Muscle of back (tissue), 3 donors: ENCODE measurements at regions not wholly inside any gene's neighbourhood (a gene's known extent, or its start where the extent isn't known, plus 50 kb on each side); places are given as distances from the start of the nearest gene placed in this dataset.

Experiments
- DNase-seq, 3 donors: peaks; one replicate each; pipeline versions ENCODE4 v3.0.0 to v3.0.0-alpha.2; 2013

DNA sequence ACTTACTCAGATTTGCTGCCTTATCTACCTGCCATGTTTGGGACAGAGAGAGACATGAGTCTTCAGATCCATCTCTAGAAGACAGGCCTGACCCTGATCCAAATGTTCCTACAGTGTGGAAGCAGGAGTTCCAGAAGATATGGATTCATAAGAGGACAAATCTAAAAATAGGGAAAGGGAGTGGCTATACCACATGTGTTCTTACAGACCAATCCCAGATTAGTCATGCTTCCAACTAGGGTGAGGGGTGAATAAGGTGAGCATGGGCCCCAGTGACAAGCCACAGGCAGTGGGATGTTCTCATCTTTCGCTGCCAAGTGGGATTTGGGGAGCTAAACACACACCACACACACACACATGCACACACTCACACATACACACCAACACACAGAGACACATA lies 670.7 kb upstream of the CITED2 start:
- DNase-seq: no peak

DNA sequence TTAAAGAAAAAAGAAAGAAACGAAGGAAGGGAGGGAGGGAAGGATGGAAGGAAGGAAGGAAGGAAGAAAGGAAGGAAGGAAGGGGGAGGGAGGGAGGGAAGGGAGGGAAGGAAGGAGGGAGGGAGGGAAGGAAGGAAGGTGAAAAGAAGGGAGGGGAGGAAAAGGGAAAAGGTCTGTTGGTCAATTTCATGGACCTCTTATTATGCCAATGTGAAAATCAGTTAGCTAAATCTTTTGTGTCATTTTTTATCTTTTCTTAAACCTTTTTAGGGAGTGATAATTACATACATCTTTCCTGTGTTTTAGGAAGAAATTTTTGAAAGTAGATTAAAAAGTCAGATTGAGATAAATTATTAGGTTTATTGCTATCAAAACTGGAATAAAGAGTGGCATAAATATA lies 670.2 kb upstream of the CITED2 start:
- no peak for DNase-seq

DNA sequence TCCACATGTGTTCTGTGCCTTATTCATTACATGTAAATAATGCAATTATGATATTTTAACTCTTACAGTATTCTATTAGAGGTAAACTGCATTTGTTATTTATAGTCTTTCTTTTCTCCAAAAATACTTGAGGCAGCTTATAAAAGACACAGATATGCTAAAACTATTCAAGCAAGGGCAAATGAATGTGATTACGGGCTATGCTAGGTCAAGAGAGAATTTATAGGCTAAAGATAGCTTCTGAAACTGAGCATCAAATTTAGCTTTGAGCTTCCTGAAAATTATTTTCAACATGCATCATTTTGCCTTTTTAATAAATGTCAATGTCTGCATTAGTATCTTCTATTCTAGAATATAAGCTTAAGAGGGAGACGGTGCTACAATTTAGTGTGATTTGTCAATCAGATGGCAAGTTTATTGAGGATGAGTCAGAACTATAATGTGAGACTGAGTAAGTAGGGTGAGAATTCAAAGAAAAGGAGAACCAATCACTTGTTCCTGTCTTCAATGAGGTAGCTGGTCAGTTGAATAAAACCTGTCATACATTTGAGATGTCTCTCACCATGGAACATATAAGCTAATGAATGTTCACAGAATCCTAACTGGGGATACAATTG lies 669.4 kb upstream of the CITED2 start:
- no peak for DNase-seq

DNA sequence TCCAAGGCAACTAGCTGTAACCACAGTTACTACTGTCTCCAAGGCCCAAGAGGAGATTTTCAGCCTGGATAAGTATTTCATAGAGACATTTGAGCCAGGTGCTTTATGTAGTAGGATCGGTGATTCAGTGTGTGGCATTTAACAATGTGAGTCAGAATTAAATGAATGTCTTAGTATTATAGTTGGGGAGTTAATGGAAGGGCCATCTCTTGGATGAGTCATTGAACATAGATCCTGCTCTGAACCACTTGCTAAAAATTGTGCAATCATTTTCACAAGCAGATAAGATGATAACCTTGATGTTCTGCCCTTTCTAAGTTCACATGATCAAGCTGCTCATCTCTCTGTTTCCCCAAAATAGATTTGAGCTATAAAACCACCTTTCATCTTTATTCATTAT lies 668.9 kb upstream of the CITED2 start:
- DNase-seq: peak in 1 of 3 donors; percentile 89

DNA sequence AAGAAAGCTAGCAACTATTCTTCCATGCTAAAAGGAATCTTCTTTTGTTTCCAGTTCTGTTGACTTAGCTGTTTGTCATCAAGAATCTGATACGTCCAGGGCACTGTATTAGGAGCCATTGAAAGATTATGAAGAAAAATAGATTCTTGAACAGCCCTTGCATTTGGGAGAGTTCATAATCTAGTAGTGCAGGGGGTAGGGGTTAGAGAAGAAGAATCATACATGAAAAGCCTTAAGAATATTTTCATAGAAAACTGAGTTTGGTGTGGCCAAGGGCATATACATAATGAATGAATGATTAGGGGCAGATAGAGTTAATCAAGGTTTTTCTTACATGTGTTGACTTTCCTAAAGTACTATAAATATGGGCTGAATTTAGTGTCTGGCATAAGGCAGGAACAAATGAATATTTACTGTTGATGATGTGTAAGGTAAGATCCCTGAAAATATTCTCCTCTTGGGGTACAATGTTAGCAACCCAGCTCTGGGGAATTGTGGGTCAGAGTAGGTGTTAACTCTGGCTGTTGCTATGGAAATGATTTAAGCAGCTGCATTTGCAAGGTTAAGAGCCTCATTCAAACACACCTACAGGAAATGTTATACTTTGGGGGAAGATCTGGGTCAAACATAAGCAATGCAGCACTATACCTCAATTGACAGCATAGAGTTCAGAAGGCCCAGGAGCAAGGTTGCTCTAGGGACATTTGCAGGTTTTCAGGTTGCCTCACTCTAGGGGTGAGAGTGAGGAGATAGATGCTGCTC lies 667.3 kb upstream of the CITED2 start:
- DNase-seq: no peak

DNA sequence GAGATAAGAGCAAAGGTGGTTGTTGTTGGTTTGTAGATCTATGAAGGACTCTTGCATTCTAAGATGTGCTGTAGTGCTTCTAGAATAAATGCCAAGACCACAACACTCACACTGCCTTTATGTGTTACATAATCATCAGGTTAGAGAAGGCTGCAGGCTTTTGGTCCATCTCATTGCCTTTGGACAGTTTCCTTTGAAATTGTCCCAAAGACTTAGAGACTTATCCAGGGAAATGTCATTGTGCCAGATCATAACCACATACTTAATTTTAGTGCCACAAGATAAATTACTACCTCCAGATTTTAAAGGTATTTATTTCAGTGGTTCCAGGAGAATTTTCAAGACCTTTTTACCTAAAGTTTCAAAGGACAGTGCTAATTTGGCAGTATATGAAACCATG lies 666.6 kb upstream of the CITED2 start:
- DNase-seq: no peak

DNA sequence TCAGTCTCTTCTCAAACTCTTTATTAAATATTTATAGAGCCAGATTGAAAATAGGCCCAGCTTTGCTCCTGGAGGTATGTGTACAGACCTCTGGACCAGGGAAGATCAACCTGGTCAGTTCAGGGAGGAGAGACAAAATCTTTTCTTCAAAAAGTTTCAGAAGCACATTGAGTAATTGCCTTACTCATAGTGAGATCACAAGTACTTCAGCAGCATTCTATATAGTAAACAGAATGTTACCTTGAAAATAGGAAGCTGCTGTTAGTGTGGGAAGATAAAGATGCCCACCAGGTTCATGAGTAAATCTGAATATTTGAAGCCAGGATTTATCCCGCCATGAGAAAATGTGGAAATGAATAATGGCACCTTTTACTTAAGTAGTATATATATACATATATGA lies 665.9 kb upstream of the CITED2 start:
- DNase-seq: no peak

DNA sequence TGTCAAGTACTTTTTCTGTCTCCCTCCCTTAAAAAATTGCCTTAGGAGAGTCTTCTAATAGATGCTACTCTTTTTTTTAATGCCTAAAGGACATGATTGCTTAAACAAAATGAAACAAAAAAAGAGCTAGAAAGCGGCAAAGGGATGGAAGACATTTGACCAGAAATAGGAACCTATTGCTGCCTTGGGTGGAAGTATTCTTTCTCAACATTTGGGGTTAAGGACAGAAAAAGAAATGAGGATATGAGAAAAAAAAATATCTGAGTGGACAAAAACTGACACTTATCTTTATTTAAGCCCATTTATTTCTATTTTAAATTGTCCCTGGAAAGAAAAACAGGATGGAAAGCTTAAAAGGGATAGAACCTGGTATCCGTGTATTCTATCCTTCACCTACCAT lies 664.9 kb upstream of the CITED2 start:
- no peak for DNase-seq

DNA sequence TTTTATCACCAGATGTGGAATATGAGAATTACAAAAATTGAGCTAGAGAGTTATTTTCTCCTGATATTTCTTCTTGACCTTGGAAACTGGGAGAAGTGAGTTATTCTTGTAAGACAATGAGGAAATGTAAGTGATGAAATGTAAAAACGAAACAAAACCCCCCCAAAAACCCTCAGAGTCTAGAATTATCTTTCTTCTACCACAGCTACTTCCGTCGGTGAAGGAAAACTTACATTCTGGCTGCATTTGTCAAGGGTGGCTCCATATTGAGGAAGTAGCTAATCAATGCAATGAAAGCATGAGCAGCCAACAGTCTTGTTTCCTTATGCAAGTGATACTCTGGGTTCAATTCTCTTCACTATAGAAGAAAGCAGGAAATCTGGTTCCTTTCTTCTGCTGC lies 661.7 kb upstream of the CITED2 start:
- no peak for DNase-seq

DNA sequence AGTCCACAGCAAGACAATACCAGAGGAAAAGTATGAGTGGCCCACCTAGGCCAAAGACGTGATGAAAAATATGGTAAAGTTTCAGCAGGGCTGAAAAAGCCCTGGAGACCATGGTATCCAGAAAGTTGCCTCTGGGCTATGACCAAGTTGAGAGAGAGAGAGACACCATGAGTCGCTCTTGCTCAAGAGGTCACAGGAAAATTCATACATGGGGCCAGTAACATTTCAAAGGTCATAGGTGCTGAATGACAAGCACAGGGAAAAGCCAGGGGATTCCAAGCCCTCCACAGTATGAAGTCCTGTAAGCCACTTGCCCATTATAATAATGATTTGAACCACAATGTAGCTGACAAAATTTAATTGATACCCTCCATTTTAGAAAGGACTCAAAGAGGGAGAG lies 657.7 kb upstream of the CITED2 start:
- DNase-seq: no peak

DNA sequence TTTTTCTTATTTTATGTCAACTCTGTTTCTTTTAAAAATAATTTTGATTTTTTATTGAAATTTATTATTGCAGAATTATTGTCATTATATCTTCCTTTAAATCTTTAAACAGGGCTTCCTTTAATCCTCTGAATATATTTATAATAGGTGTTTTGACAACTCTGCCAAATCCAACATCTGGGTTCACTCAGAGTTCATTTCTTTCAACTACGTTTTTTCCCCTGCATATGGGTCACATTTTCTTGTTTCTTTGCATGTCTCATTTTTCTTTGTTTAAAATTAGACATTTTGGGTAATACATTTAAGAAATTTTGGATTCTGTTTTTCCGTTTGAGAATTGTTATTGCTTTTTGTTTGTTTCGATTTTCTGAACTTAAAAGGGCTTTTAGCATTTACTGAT lies 655.1 kb upstream of the CITED2 start:
- DNase-seq: peak in 1 of 3 donors; percentile 16

DNA sequence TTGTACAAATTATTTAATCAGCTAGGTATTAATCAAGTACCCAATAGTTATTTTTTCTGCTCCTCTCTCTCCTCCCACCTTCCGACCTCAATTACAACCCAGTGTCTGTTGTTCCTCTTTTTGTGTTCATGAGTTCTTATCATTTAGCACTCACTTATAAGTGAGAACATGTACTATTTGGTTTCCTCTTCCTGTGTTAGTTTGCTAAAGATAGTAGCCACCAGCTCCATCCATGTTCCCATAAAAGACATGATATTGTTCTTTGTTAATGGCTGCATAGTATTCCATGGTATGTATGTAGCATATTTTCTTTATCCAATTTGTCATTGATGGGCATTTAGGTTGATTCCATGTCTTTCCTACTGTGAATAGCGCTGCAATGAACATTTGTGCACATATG lies 652.8 kb upstream of the CITED2 start:
- DNase-seq: no peak

DNA sequence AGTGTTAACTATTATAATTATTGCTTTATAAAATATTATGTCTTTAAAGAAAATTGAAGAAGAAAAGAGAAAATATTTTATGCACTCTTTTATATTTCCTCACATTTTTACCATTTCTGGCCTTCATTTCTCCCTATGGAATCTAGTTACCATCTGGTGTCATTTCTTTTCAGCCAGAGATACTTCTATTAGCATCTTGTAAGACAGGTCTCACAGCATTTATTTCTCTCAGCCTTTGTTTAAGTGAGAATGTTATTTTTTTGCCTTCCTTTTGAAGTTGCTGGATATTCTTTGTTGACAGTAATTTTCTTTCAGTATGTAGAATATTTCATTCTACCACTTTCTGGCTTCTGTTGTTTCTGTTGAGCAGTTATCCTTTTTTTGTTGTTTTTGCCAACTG lies 652.1 kb upstream of the CITED2 start:
- no peak for DNase-seq

DNA sequence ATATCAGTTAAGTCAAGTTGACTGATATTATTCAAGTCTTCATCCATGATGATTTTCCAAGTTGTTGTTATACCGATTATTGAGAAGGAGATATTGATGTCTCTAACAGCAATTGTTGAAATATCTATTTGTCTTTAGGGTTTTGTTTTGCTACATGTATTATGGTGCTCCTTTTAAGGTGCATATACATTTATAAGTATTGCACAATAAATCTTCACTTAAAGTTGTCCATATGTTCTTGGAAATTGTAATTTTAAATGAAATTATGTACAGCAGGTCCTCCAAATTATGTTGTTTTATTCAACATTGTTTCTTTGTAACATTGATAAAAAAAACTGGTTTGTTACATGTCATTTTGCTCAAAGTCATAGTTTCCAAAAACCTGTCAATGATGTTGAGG lies 650.7 kb upstream of the CITED2 start:
- no peak for DNase-seq

DNA sequence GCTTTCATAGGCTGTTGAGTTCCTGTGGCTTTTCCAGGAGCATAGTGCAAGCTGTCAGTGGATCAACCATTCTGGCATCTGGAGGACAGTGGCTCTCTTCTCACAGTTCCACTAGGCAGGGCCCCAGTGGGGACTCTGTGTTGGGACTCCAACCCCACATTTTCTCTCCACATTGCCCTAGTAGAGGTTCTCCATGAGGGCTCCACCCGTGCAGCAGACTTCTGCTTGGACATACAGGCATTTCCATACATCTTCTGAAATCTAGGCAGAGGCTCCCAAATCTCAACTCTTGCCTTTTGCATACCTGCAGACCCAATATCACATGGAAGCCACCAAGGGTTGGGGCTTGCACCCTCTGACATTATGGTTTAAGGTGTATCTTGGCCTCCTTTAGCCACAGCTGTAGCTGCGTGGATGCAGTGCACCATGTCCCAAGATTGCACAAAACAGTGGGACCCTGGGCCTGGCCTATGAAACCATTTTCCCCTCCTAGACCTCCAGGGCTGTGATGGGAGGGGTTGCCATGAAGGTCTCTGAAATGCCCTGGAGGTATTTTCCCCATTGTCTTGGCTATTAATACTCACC lies 645.9 kb upstream of the CITED2 start:
- no peak for DNase-seq

DNA sequence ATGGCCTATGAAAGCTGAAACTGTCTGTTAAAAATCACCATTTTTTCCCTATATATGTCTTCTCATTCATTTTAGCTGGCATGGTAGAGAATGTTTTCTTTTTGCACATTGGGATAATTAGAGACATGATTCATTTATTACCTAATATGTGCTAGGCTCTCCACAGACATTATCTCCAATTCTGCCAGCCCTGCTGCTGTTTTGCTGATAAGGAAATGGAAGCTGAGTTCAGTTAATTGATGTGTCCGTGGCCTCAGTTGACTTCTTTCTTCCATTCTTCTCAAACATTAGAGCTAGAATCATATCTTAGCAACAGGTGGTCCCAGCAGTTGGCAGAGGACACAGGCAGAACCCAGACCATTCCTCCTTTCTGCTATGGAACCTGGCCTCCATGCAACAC lies 644.1 kb upstream of the CITED2 start:
- no peak for DNase-seq

DNA sequence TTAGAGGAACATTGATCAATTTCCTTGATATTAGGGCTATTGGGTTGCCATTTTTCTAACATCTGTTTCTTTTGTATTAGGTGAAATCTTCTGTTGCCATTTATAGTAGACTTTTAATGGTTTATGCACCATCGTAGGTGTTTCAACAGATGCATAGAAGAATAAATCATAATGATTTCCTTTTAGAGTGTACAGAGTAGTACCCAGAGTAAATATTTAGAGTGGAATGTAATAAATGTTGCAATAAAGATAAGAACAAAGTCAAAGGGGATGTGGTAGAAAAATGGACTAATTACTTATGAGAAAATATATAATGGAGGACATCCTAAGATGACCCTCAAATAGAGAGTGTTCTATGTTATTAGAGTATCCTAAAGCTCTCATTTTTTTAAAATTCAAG lies 643.0 kb upstream of the CITED2 start:
- no peak for DNase-seq

DNA sequence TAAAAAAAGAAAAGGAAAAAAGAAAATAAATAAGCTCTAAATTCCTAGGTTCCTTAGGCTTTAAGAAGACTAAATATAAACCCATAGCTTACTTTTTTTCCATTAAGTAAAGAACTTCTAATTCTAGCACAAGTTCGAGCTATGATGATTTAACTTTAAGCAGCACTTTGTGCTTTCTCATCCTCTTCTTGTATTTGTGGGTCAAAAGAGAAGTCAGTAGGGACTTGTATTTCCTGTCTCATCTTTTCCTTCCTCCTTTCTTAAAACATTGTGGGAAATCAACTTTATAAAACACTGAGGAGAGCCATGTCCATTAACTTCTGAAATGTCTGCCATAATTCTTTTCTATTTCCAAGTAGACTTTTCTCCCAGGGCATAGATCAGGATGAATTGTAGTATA lies 637.7 kb upstream of the CITED2 start:
- peak in 1 of 3 donors; percentile 55 for DNase-seq

DNA sequence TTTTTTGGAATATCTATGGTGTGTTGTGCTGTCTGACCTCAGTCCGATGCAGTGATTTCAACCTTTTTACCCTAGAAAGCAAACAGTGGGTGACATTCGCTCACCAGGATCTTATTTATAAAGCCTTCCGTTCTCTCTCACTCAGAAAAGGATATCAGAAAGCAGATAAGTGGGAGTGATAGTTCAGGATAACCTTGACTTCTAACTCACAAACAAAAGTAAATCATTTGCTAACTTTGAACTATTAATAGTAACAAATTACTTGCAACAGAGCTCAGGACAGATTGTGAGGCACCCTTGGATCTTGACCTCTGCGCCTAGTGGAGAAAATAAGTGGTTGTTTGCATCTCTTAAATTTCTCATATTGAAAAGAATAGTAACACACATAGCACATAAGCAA lies 637.1 kb upstream of the CITED2 start:
- DNase-seq: no peak

DNA sequence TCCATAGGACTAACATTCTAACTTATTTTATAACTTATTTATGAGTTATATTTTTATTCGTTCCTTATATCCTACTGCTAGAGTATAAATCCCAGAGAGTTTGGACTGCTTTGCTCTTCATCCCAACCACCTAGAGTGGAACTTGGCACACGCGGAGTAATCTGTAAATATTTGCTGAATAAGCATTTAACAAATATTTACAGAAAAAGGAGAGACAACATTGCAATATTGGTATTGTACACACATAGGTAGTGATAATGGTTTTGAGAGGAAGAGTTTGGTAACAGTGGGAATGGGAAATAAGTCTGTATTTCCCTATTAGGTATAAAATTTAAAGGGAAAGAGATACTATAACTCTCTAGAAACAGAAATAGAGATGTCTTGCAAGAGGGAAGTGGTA lies 634.8 kb upstream of the CITED2 start:
- DNase-seq: no peak

DNA sequence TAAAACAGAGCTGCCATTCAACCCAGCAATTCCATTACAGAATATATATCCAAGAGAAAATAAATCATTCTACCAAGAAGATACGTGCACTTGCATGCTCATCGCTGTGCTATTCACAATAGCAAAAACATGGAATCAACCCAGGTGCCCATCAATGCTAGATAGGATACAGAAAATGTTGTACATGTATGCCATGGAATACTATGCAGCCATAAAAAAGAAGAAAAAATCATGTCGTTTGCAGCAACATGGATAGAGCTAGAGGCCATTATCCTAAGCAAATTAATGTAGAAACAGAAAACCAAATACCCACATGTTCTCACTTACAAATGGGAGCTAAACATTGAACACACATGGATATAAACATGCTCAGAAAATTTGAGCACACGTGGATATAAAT lies 633.1 kb upstream of the CITED2 start:
- no peak for DNase-seq

DNA sequence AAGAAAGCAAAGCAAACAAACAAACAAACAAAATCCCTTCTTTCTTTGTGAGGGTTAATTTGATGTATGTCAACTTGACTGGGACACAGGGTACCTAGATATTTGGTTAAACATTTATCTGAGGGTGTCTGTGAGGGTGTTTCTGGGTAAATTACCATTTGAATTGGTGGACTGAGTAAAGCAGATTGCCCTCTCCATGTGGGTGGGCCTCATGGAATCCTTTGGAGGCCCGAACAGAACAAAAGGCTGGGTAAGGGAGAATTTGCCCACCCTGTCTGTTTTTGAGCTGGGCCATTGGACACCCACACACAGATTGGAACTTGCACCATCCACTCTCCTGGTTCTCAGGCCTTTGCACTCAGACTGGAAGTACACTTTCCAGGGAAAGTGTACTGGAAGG lies 628.8 kb upstream of the CITED2 start:
- no peak for DNase-seq

DNA sequence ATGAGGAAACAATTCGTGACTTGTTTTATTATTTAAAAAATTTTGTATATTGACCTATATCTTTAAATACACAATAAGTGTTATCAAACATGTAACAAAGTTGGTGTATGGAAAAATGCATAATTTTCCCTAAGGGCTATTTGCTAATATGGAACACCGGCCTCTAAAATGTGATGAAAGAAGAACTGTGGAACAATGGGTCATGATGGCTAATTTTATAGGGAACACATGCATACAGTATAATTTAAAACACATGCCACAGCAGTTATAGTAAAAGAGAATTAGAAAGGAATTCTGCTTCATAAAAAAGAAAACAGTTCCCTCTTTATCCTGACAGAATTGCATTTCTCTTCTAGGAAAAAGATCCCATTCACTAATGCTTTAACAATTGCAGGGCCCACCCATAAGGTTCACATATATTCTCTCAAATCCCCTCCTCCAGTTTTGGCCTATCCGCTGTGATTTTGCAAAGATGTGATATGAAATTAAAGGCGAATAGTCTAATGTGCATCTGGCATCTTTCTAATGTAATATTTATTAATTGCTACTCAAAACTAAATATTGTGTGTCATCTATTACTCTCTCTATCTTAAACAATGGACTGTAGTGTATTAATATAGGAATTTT lies 628.1 kb upstream of the CITED2 start:
- peak; percentile 56 to 84 (median 82) for DNase-seq
